Loucy (cell line): ENCODE measurements at regions not wholly inside any gene's neighbourhood (a gene's known extent, or its start where the extent isn't known, plus 50 kb on each side); places are given as distances from the start of the nearest gene placed in this dataset.
"Not testable (repeated sequence)": the region's sequence is repeated elsewhere in the genome, so short reads cannot be mapped to it uniquely, and the experiment has no call there.

Experiments
- H2AFZ ChIP-seq: fragments of 200-600 bp; sonication (generic); 2 replicates; pipeline ENCODE4 v1.6.0; 2016; ENCODE audit warnings: antibody characterized with exemption, mild to moderate bottlenecking, low read length, moderate library complexity
- H3F3A ChIP-seq: fragments of 200-600 bp; 2 replicates; pipeline ENCODE4 v1.6.0; 2016; ENCODE audit warnings: antibody characterized with exemption, low read depth, mild to moderate bottlenecking
- H3K27me3 ChIP-seq: fragments of 200-600 bp; sonication (generic); 2 replicates; pipeline ENCODE4 v1.6.1; 2014; ENCODE audit warnings: low read length, mild to moderate bottlenecking; ENCODE audit not compliant: insufficient read depth, poor library complexity, severe bottlenecking
- H3K36me3 ChIP-seq: fragments of 200-600 bp; sonication (generic); 2 replicates; pipeline ENCODE4 v1.6.1; 2016; ENCODE audit warnings: low read length; ENCODE audit not compliant: insufficient read depth
- H3K4me1 ChIP-seq: fragments of 200-600 bp; sonication (generic); 2 replicates; pipeline ENCODE4 v1.5.1; 2014; ENCODE audit warnings: low read length, mild to moderate bottlenecking; ENCODE audit not compliant: insufficient read depth, poor library complexity, severe bottlenecking
- H3K4me2 ChIP-seq: fragments of 200-600 bp; sonication (generic); 2 replicates; pipeline ENCODE4 v1.6.0; 2014; ENCODE audit warnings: antibody characterized with exemption, low read length, low read depth, mild to moderate bottlenecking; ENCODE audit not compliant: poor library complexity, severe bottlenecking
- H3K4me3 ChIP-seq: fragments of 200-600 bp; sonication (generic); 2 replicates; pipeline ENCODE4 v1.5.1; 2014; ENCODE audit warnings: low read length, mild to moderate bottlenecking, mixed read lengths; ENCODE audit not compliant: poor library complexity, severe bottlenecking
- H3K79me2 ChIP-seq: fragments of 200-600 bp; sonication (generic); 2 replicates; pipeline ENCODE4 v1.6.1; 2014; ENCODE audit warnings: low read length; ENCODE audit not compliant: insufficient read depth
- H3K9ac ChIP-seq: fragments of 200-600 bp; sonication (generic); 2 replicates; pipeline ENCODE4 v1.6.0; 2014; ENCODE audit warnings: mild to moderate bottlenecking, low read depth, low read length, moderate library complexity; ENCODE audit not compliant: poor library complexity, severe bottlenecking
- H3K9me2 ChIP-seq: fragments of 200-600 bp; sonication (generic); replicated peaks from 2 replicates; pipeline ENCODE4 v1.6.1; 2016; ENCODE audit warnings: low read depth, low read length, mixed read lengths
- H3K9me3 ChIP-seq: fragments of 200-600 bp; sonication (generic); 2 replicates; pipeline ENCODE4 v1.6.1; 2014; ENCODE audit warnings: mild to moderate bottlenecking, antibody characterized with exemption, low read length, low read depth; ENCODE audit not compliant: insufficient read depth
- H4K20me1 ChIP-seq: fragments of 200-600 bp; sonication (generic); 2 replicates; pipeline ENCODE4 v1.6.0; 2014; ENCODE audit warnings: antibody characterized with exemption, low read length, mild to moderate bottlenecking; ENCODE audit not compliant: insufficient read depth, poor library complexity, severe bottlenecking
- CTCF ChIP-seq: fragments of 200-600 bp; sonication (generic); conservative IDR thresholded peaks from 2 replicates; pipeline ENCODE4 v1.5.1; 2014; ENCODE audit warnings: mild to moderate bottlenecking, antibody characterized with exemption, low read length
- EZH2phosphoT487 ChIP-seq: fragments of 200-600 bp; IDR thresholded peaks from 2 replicates; pipeline ENCODE4 v1.6.1; 2018; ENCODE audit warnings: antibody characterized with exemption, mild to moderate bottlenecking, moderate library complexity, borderline replicate concordance

GRCh38 chr5:24998641-24999040 is 353.9 kb upstream of the CDH10 start:
- H4K20me1 ChIP-seq = no peaks in the 10 kb centered on the region

GRCh38 chr5:24986326-24986725 is 341.5 kb upstream of the CDH10 start:
- no peaks in the 10 kb centered on the region for H3K9me2 ChIP-seq
- H3K4me3 ChIP-seq = no peak overlapping the region
- H2AFZ ChIP-seq = no peak overlapping the region
- no peaks in the 10 kb centered on the region for H3K27me3 ChIP-seq
- no peaks in the 10 kb centered on the region for H3K4me1 ChIP-seq
- no peaks in the 10 kb centered on the region for H4K20me1 ChIP-seq
- no peaks in the 10 kb centered on the region for H3F3A ChIP-seq
- no peak overlapping the region for H3K9ac ChIP-seq
- no peaks in the 10 kb centered on the region; the same call in 1 of the 2 replicates for H3K9me3 ChIP-seq
- no peak for TF ChIP-seq CTCF
- TF ChIP-seq EZH2phosphoT487 = no peak
- no peak overlapping the region for H3K4me2 ChIP-seq
- no peaks in the 10 kb centered on the region for H3K79me2 ChIP-seq
- no peaks in the 10 kb centered on the region for H3K36me3 ChIP-seq

More at GRCh38 chr5:24998641-24999040, 353.9 kb upstream of the CDH10 start:
- Histone ChIP-seq H2AFZ (no peak overlapping the region), H3K27me3 (no peaks in the 10 kb centered on the region), H3K4me3 (no peak overlapping the region), H3K4me1 (no peaks in the 10 kb centered on the region), H3K79me2 (no peaks in the 10 kb centered on the region), H3K9me2 (no peaks in the 10 kb centered on the region), H3K9ac (no peak overlapping the region), H3K9me3 (no peaks in the 10 kb centered on the region), H3F3A (no peaks in the 10 kb centered on the region), H3K36me3 (no peaks in the 10 kb centered on the region), H3K4me2 (no peak overlapping the region)
- TF ChIP-seq CTCF (no peak), EZH2phosphoT487 (no peak)

GRCh38 chr5:24978552-24978951 is 333.8 kb upstream of the CDH10 start:
- H2AFZ ChIP-seq, H3K36me3 ChIP-seq, H3K27me3 ChIP-seq, H3K4me3 ChIP-seq, H4K20me1 ChIP-seq, H3F3A ChIP-seq, H3K79me2 ChIP-seq, H3K4me1 ChIP-seq, H3K9me2 ChIP-seq, H3K4me2 ChIP-seq, H3K9ac ChIP-seq, H3K9me3 ChIP-seq: not testable (repeated sequence)

GRCh38 chr5:24963611-24964010 is 318.8 kb upstream of the CDH10 start:
- Histone ChIP-seq H3K9me2 (no peaks in the 10 kb centered on the region), H3K9me3 (no peaks in the 10 kb centered on the region), H3K4me3 (no peak overlapping the region), H3K36me3 (no peaks in the 10 kb centered on the region), H3K79me2 (no peaks in the 10 kb centered on the region), H3K27me3 (no peaks in the 10 kb centered on the region), H3K4me2 (no peak overlapping the region), H2AFZ (no peak overlapping the region), H4K20me1 (no peaks in the 10 kb centered on the region), H3K9ac (no peak overlapping the region), H3F3A (no peaks in the 10 kb centered on the region), H3K4me1 (no peaks in the 10 kb centered on the region)
- TF ChIP-seq EZH2phosphoT487 (no peak), CTCF (no peak)
